ENCODE measurements at regions not wholly inside any gene's neighbourhood (a gene's known extent, or its start where the extent isn't known, plus 50 kb on each side); places are given as distances from the start of the nearest gene placed in this dataset.

- no peaks in the 10 kb centered on the region for H3K79me1 ChIP-seq (replicated peaks; ENCODE audit: low read length, poor library complexity, severe bottlenecking)
- no peak overlapping the region for H3K14ac ChIP-seq (ENCODE audit: low read length in 2 of 2)
- no peaks in the 10 kb centered on the region for H3K27me3 ChIP-seq (ENCODE audit: control insufficient read depth in 1 of 2, insufficient read depth in 1 of 2, low read length in 2 of 2)
- no peak overlapping the region for H3K4me2 ChIP-seq (ENCODE audit: low read length, poor library complexity, severe bottlenecking)
- H3K27ac ChIP-seq (ENCODE audit: low read length, poor library complexity, severe bottlenecking) = no peak overlapping the region
- no peak for DNase-seq
- no peak overlapping the region for H2BK5ac ChIP-seq (ENCODE audit: low read depth, low read length, poor library complexity, severe bottlenecking)
- H2AFZ ChIP-seq (ENCODE audit: low read depth, low read length) = no peak overlapping the region
- H4K91ac ChIP-seq (ENCODE audit: low read length) = no peak overlapping the region
- H3K9ac ChIP-seq (ENCODE audit: low read length) = no peak overlapping the region
- 65% methylated on average over 2 of the region's 3 CpGs for WGBS
- no peak overlapping the region for H3K23ac ChIP-seq (ENCODE audit: low read length in 2 of 2)
- H2AK5ac ChIP-seq (ENCODE audit: low read length, severe bottlenecking) = no peak overlapping the region
- H4K8ac ChIP-seq (ENCODE audit: low read length) = no peak overlapping the region
- no peaks in the 10 kb centered on the region for H3K36me3 ChIP-seq (ENCODE audit: control insufficient read depth in 1 of 2, insufficient read depth in 2 of 2, low read depth in 1 of 2, low read length in 2 of 2)
- H3K4me1 ChIP-seq (ENCODE audit: control insufficient read depth, insufficient read depth, low read depth, low read length) = no peaks in the 10 kb centered on the region
- no peak overlapping the region for H3K4ac ChIP-seq (ENCODE audit: low read depth in 1 of 2, low read length in 2 of 2)
- no peaks in the 10 kb centered on the region for H3K9me3 ChIP-seq (ENCODE audit: control insufficient read depth, low read length)
- no peak overlapping the region for H2BK12ac ChIP-seq (ENCODE audit: low read length in 2 of 2)
- no peak overlapping the region for H2BK120ac ChIP-seq (ENCODE audit: low read depth, low read length)
- H3K4me3 ChIP-seq (ENCODE audit: insufficient read depth in 1 of 2, low read depth in 1 of 2, low read length in 2 of 2) = no peak overlapping the region
- no peak overlapping the region for H2BK15ac ChIP-seq (ENCODE audit: low read depth, poor library complexity, severe bottlenecking)
- H3K18ac ChIP-seq (ENCODE audit: low read depth in 1 of 2, low read length in 2 of 2) = no peak overlapping the region
These were observed 317.5 kb downstream of the ARAP2 start for GRCh38 chr4:35926788-35927187.

GRCh38 chr4:35933901-35934300, 310.4 kb downstream of the ARAP2 start:
- no peak overlapping the region for H3K4me2 ChIP-seq (ENCODE audit: low read length, poor library complexity, severe bottlenecking)
- no peaks in the 10 kb centered on the region for H3K4me1 ChIP-seq (ENCODE audit: control insufficient read depth, insufficient read depth, low read depth, low read length)
- no peak overlapping the region for H2AFZ ChIP-seq (ENCODE audit: low read depth, low read length)
- H2BK12ac ChIP-seq (ENCODE audit: low read length in 2 of 2) = no peak overlapping the region
- H2BK120ac ChIP-seq (ENCODE audit: low read depth, low read length) = no peak overlapping the region
- H3K27ac ChIP-seq (ENCODE audit: low read length, poor library complexity, severe bottlenecking) = no peak overlapping the region
- no peak overlapping the region for H3K4me3 ChIP-seq (ENCODE audit: insufficient read depth in 1 of 2, low read depth in 1 of 2, low read length in 2 of 2)
- H3K9me3 ChIP-seq (ENCODE audit: control insufficient read depth, low read length) = no peaks in the 10 kb centered on the region
- no peak overlapping the region for H2BK5ac ChIP-seq (ENCODE audit: low read depth, low read length, poor library complexity, severe bottlenecking)
- H3K4ac ChIP-seq (ENCODE audit: low read depth in 1 of 2, low read length in 2 of 2) = no peak overlapping the region
- no peaks in the 10 kb centered on the region for H3K36me3 ChIP-seq (ENCODE audit: control insufficient read depth in 1 of 2, insufficient read depth in 2 of 2, low read depth in 1 of 2, low read length in 2 of 2)
- no peak overlapping the region for H3K18ac ChIP-seq (ENCODE audit: low read depth in 1 of 2, low read length in 2 of 2)
- no peak overlapping the region for H4K8ac ChIP-seq (ENCODE audit: low read length)
- DNase-seq = peak; percentile 1
- no peaks in the 10 kb centered on the region for H3K27me3 ChIP-seq (ENCODE audit: control insufficient read depth in 1 of 2, insufficient read depth in 1 of 2, low read length in 2 of 2)
- H2AK5ac ChIP-seq (ENCODE audit: low read length, severe bottlenecking) = no peak overlapping the region
- H3K14ac ChIP-seq (ENCODE audit: low read length in 2 of 2) = no peak overlapping the region
- H3K9ac ChIP-seq (ENCODE audit: low read length) = no peak overlapping the region
- no peaks in the 10 kb centered on the region for H3K79me1 ChIP-seq (replicated peaks; ENCODE audit: low read length, poor library complexity, severe bottlenecking)
- WGBS = 66% methylated on average over 2 of the region's 3 CpGs
- no peak overlapping the region for H4K91ac ChIP-seq (ENCODE audit: low read length)
- no peak overlapping the region for H3K23ac ChIP-seq (ENCODE audit: low read length in 2 of 2)
- H2BK15ac ChIP-seq (ENCODE audit: low read depth, poor library complexity, severe bottlenecking) = no peak overlapping the region

GRCh38 chr4:35934320-35934981, 309.9 kb downstream of the ARAP2 start:
- Histone ChIP-seq H3K36me3 (ENCODE audit: control insufficient read depth in 1 of 2, insufficient read depth in 2 of 2, low read depth in 1 of 2, low read length in 2 of 2) (no peaks in the 10 kb centered on the region), H4K8ac (ENCODE audit: low read length) (no peak overlapping the region), H2BK120ac (ENCODE audit: low read depth, low read length) (no peak overlapping the region), H3K27me3 (ENCODE audit: control insufficient read depth in 1 of 2, insufficient read depth in 1 of 2, low read length in 2 of 2) (no peaks in the 10 kb centered on the region), H3K79me1 (replicated peaks; ENCODE audit: low read length, poor library complexity, severe bottlenecking) (no peaks in the 10 kb centered on the region), H3K4me1 (ENCODE audit: control insufficient read depth, insufficient read depth, low read depth, low read length) (no peaks in the 10 kb centered on the region), H3K14ac (ENCODE audit: low read length in 2 of 2) (no peak overlapping the region), H3K4me2 (ENCODE audit: low read length, poor library complexity, severe bottlenecking) (no peak overlapping the region), H2BK15ac (ENCODE audit: low read depth, poor library complexity, severe bottlenecking) (no peak overlapping the region), H3K27ac (ENCODE audit: low read length, poor library complexity, severe bottlenecking) (no peak overlapping the region), H3K9me3 (ENCODE audit: control insufficient read depth, low read length) (no peaks in the 10 kb centered on the region), H2AK5ac (ENCODE audit: low read length, severe bottlenecking) (no peak overlapping the region), H3K4me3 (ENCODE audit: insufficient read depth in 1 of 2, low read depth in 1 of 2, low read length in 2 of 2) (no peak overlapping the region), H2AFZ (ENCODE audit: low read depth, low read length) (no peak overlapping the region), H3K4ac (ENCODE audit: low read depth in 1 of 2, low read length in 2 of 2) (no peak overlapping the region), H4K91ac (ENCODE audit: low read length) (no peak overlapping the region), H3K9ac (ENCODE audit: low read length) (no peak overlapping the region), H2BK5ac (ENCODE audit: low read depth, low read length, poor library complexity, severe bottlenecking) (no peak overlapping the region), H2BK12ac (ENCODE audit: low read length in 2 of 2) (no peak overlapping the region), H3K23ac (ENCODE audit: low read length in 2 of 2) (no peak overlapping the region), H3K18ac (ENCODE audit: low read depth in 1 of 2, low read length in 2 of 2) (no peak overlapping the region)
- WGBS = no CpG with 5 or more reads among the region's 5 CpGs
- peak; percentile 52 for DNase-seq

- WGBS = 100% methylated on average over 1 of the region's 3 CpGs
- Histone ChIP-seq H3K4ac (ENCODE audit: low read depth in 1 of 2, low read length in 2 of 2) (no peak overlapping the region), H3K14ac (ENCODE audit: low read length in 2 of 2) (no peak overlapping the region), H2AFZ (ENCODE audit: low read depth, low read length) (no peak overlapping the region), H3K36me3 (ENCODE audit: control insufficient read depth in 1 of 2, insufficient read depth in 2 of 2, low read depth in 1 of 2, low read length in 2 of 2) (no peaks in the 10 kb centered on the region), H2AK5ac (ENCODE audit: low read length, severe bottlenecking) (no peak overlapping the region), H3K23ac (ENCODE audit: low read length in 2 of 2) (no peak overlapping the region), H3K79me1 (replicated peaks; ENCODE audit: low read length, poor library complexity, severe bottlenecking) (no peaks in the 10 kb centered on the region), H2BK120ac (ENCODE audit: low read depth, low read length) (no peak overlapping the region), H2BK12ac (ENCODE audit: low read length in 2 of 2) (no peak overlapping the region), H2BK5ac (ENCODE audit: low read depth, low read length, poor library complexity, severe bottlenecking) (no peak overlapping the region), H3K9me3 (ENCODE audit: control insufficient read depth, low read length) (no peaks in the 10 kb centered on the region), H4K91ac (ENCODE audit: low read length) (no peak overlapping the region), H3K18ac (ENCODE audit: low read depth in 1 of 2, low read length in 2 of 2) (no peak overlapping the region), H2BK15ac (ENCODE audit: low read depth, poor library complexity, severe bottlenecking) (no peak overlapping the region), H3K4me1 (ENCODE audit: control insufficient read depth, insufficient read depth, low read depth, low read length) (no peaks in the 10 kb centered on the region), H4K8ac (ENCODE audit: low read length) (no peak overlapping the region), H3K9ac (ENCODE audit: low read length) (no peak overlapping the region), H3K27me3 (ENCODE audit: control insufficient read depth in 1 of 2, insufficient read depth in 1 of 2, low read length in 2 of 2) (no peaks in the 10 kb centered on the region), H3K4me2 (ENCODE audit: low read length, poor library complexity, severe bottlenecking) (no peak overlapping the region), H3K27ac (ENCODE audit: low read length, poor library complexity, severe bottlenecking) (no peak overlapping the region), H3K4me3 (ENCODE audit: insufficient read depth in 1 of 2, low read depth in 1 of 2, low read length in 2 of 2) (no peak overlapping the region)
- DNase-seq = no peak
These were observed 305.4 kb downstream of the ARAP2 start for GRCh38 chr4:35938936-35939335.
